ENCODE measurements at regions not wholly inside any gene's neighbourhood (a gene's known extent, or its start where the extent isn't known, plus 50 kb on each side); places are given as distances from the start of the nearest gene placed in this dataset.

DNA sequence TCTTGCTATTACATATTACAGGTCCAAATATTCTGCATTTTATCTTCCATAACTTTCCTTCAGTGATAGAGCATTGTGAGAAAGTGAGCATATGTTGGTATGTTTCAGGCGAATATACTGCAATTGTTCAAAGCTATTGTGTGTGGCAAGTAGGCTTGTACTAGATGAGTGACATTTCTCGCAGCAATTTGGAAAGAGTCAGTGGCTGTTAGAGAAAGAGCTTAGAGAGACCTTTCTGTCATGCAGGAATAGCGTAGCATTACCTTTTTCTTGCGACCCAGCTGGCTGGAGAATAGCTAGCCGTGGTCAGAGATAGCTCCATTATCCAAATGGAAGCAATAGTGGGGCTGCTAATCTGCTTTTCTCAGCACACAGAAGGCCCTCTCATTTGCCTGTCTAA, 678.5 kb upstream of the FOXG1 start:
- H3K9me1 ChIP-seq (ENCODE audit: control insufficient read depth, extremely low read depth, insufficient read depth, low read length), result no peaks in the 10 kb centered on the region
- H3K9me3 ChIP-seq (ENCODE audit: control insufficient read depth, low read depth, low read length), result no peaks in the 10 kb centered on the region
- dilution Hi-C loops (cut with MboI; ENCODE audit: extremely low pct_ligation_motif_present, low sequenced_read_pairs), result no loop called here
- no peak for FAIRE-seq
- TF ChIP-seq, protein P1, sequence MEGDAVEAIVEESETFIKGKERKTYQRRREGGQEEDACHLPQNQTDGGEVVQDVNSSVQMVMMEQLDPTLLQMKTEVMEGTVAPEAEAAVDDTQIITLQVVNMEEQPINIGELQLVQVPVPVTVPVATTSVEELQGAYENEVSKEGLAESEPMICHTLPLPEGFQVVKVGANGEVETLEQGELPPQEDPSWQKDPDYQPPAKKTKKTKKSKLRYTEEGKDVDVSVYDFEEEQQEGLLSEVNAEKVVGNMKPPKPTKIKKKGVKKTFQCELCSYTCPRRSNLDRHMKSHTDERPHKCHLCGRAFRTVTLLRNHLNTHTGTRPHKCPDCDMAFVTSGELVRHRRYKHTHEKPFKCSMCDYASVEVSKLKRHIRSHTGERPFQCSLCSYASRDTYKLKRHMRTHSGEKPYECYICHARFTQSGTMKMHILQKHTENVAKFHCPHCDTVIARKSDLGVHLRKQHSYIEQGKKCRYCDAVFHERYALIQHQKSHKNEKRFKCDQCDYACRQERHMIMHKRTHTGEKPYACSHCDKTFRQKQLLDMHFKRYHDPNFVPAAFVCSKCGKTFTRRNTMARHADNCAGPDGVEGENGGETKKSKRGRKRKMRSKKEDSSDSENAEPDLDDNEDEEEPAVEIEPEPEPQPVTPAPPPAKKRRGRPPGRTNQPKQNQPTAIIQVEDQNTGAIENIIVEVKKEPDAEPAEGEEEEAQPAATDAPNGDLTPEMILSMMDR (optimal IDR thresholded peaks at IDR 0.05 in 1 of 3, IDR thresholded peaks at IDR 0.05 in 1 of 3, conservative IDR thresholded peaks at IDR 0.05 in 1 of 3; ENCODE audit: extremely low read depth in 1 of 3, insufficient read depth in 2 of 3, low read length in 3 of 3), result no peak
- TF ChIP-seq EZH2 (IDR thresholded peaks at IDR 0.05; ENCODE audit: low read length), result no peak
- no peaks in the 10 kb centered on the region for H4K20me1 ChIP-seq (ENCODE audit: control insufficient read depth, extremely low read depth, insufficient read depth, low read length)
- no peak overlapping the region for H3K4me2 ChIP-seq (ENCODE audit: control insufficient read depth, extremely low read depth, insufficient read depth, low read depth, low read length)
- H3K4me3 ChIP-seq (ENCODE audit: control insufficient read depth in 2 of 3, extremely low read depth in 1 of 3, insufficient read depth in 2 of 3, low read depth in 1 of 3, low read length in 3 of 3), result no peak overlapping the region
- no peaks in the 10 kb centered on the region for H3K4me1 ChIP-seq (ENCODE audit: control insufficient read depth, extremely low read depth, insufficient read depth, low read length)
- no peak overlapping the region for H2AFZ ChIP-seq (ENCODE audit: control insufficient read depth, low read length)
- H3K79me2 ChIP-seq (ENCODE audit: control insufficient read depth, insufficient read depth, low read length), result no peaks in the 10 kb centered on the region
- no peaks in the 10 kb centered on the region for H3K36me3 ChIP-seq (ENCODE audit: control insufficient read depth in 2 of 2, extremely low read depth in 1 of 2, insufficient read depth in 2 of 2, low read length in 2 of 2)
- no peak for DNase-seq (ENCODE audit: low read depth, low spot score)
- no peaks in the 10 kb centered on the region for H3K27me3 ChIP-seq (ENCODE audit: control insufficient read depth, extremely low read depth, insufficient read depth, low read length)
- no peak overlapping the region for H3K9ac ChIP-seq (ENCODE audit: control insufficient read depth, extremely low read depth, insufficient read depth, low read length)
- no peak overlapping the region for H3K27ac ChIP-seq (ENCODE audit: control insufficient read depth, insufficient read depth, low read length)

DNA sequence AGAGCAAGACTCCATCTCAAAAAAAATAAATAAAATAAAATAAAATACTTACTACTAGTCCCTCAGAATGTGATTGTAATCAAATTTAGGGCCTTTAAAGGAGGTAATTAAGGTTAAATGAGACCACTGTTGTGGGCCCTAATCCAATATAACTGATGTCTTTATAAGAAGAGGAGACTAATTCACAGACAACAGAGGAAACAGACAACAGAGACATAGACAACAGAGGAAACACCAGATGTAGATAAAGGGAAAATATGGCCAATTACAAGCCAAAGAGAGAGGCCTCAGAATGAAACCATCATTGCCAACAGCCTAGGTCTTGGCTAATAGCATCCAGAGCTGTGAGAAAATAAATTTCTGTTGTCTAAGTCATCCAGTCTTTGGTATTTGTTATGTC, 669.0 kb upstream of the FOXG1 start:
- Histone ChIP-seq H3K27ac (ENCODE audit: control insufficient read depth, insufficient read depth, low read length) (no peak overlapping the region), H4K20me1 (ENCODE audit: control insufficient read depth, extremely low read depth, insufficient read depth, low read length) (no peaks in the 10 kb centered on the region), H2AFZ (ENCODE audit: control insufficient read depth, low read length) (no peak overlapping the region), H3K9ac (ENCODE audit: control insufficient read depth, extremely low read depth, insufficient read depth, low read length) (no peak overlapping the region), H3K9me1 (ENCODE audit: control insufficient read depth, extremely low read depth, insufficient read depth, low read length) (no peaks in the 10 kb centered on the region), H3K36me3 (ENCODE audit: control insufficient read depth in 2 of 2, extremely low read depth in 1 of 2, insufficient read depth in 2 of 2, low read length in 2 of 2) (no peaks in the 10 kb centered on the region), H3K27me3 (ENCODE audit: control insufficient read depth, extremely low read depth, insufficient read depth, low read length) (no peaks in the 10 kb centered on the region), H3K79me2 (ENCODE audit: control insufficient read depth, insufficient read depth, low read length) (no peaks in the 10 kb centered on the region), H3K4me2 (ENCODE audit: control insufficient read depth, extremely low read depth, insufficient read depth, low read depth, low read length) (no peak overlapping the region), H3K4me1 (ENCODE audit: control insufficient read depth, extremely low read depth, insufficient read depth, low read length) (no peaks in the 10 kb centered on the region), H3K9me3 (ENCODE audit: control insufficient read depth, low read depth, low read length) (peaks cover 2% of the 10 kb centered on the region), H3K4me3 (ENCODE audit: control insufficient read depth in 2 of 3, extremely low read depth in 1 of 3, insufficient read depth in 2 of 3, low read depth in 1 of 3, low read length in 3 of 3) (no peak overlapping the region)
- dilution Hi-C loops (cut with MboI; ENCODE audit: extremely low pct_ligation_motif_present, low sequenced_read_pairs), result no loop called here
- no peak for DNase-seq (ENCODE audit: low read depth, low spot score)
- TF ChIP-seq EZH2 (IDR thresholded peaks at IDR 0.05; ENCODE audit: low read length), result no peak
- TF ChIP-seq, protein P1 (optimal IDR thresholded peaks at IDR 0.05 in 1 of 3, IDR thresholded peaks at IDR 0.05 in 1 of 3, conservative IDR thresholded peaks at IDR 0.05 in 1 of 3; ENCODE audit: extremely low read depth in 1 of 3, insufficient read depth in 2 of 3, low read length in 3 of 3), result no peak
- FAIRE-seq, result no peak

Measured in keratinocyte (primary cell).